Gastroesophageal sphincter (tissue), 4 donors: ENCODE measurements at regions not wholly inside any gene's neighbourhood (a gene's known extent, or its start where the extent isn't known, plus 50 kb on each side); places are given as distances from the start of the nearest gene placed in this dataset.

Source experiments
- ATAC-seq: fragments of 150-250 bp; one replicate; pipeline ENCODE4 v1.9.1; 2016; ENCODE audit warnings: mild to moderate bottlenecking, moderate library complexity
- H3K27ac ChIP-seq, 4 donors: fragments of 200-600 bp; sonication (generic) in 3 of 4; 1 replicate in 3 of 4; 2 replicates in 1 of 4; pipeline ENCODE4 v1.5.1; 2016 to 2019
- H3K27me3 ChIP-seq: fragments of 200-600 bp; sonication (generic); one replicate; pipeline ENCODE4 v1.5.1; 2019
- H3K36me3 ChIP-seq, 2 donors: fragments of 200-600 bp; sonication (generic); one replicate each; pipeline ENCODE4 v1.5.1; 2019; ENCODE audit warnings: control low read depth in 1 of 2
- H3K4me1 ChIP-seq, 3 donors: fragments of 200-600 bp; sonication (generic); 1 replicate in 2 of 3; 2 replicates in 1 of 3; pipeline ENCODE4 v1.5.1; 2016 to 2019; ENCODE audit warnings: control low read depth in 2 of 3
- H3K4me3 ChIP-seq, 2 donors: fragments of 200-600 bp; sonication (generic); one replicate each; pipeline ENCODE4 v1.5.1; 2019; ENCODE audit warnings: mild to moderate bottlenecking in 1 of 2, moderate library complexity in 1 of 2
- H3K9me3 ChIP-seq, 3 donors: fragments of 200-600 bp; sonication (generic); one replicate each; pipeline ENCODE4 v1.5.1; 2017 to 2019; ENCODE audit warnings: control low read depth in 2 of 3
- EP300 ChIP-seq: sonication (generic); formaldehyde crosslinking; IDR thresholded peaks from one replicate; pipeline ENCODE4 v1.6.1; 2017; ENCODE audit warnings: antibody characterized with exemption, mild to moderate bottlenecking
- POLR2A ChIP-seq, 2 donors: fragments of 450-650 bp; IDR thresholded peaks; one replicate each; pipeline ENCODE4 v1.6.1; 2017; ENCODE audit warnings: antibody characterized with exemption in 2 of 2, mild to moderate bottlenecking in 2 of 2, moderate library complexity in 1 of 2
- POLR2AphosphoS5 ChIP-seq: sonication (generic); formaldehyde crosslinking; IDR thresholded peaks from one replicate; pipeline ENCODE4 v1.6.1; 2017; ENCODE audit warnings: antibody characterized with exemption
- WGBS, 2 donors: methylation state at CpG; one replicate each; pipeline ENCODE4 v1.1.5; 2018; ENCODE audit warnings: low coverage in 1 of 2; 5-methylcytosine and 5-hydroxymethylcytosine counted together
- TF ChIP-seq, protein P1 (sequence below), 4 experiments: fragments of 200-600 bp in 2 of 4; fragments of 450-650 bp in 2 of 4; sonication (generic) in 1 of 4; IDR thresholded peaks; one replicate each; pipeline ENCODE4 v1.5.1; 2017 to 2019; ENCODE audit warnings: antibody characterized with exemption in 4 of 4, mild to moderate bottlenecking in 2 of 4, moderate library complexity in 2 of 4

DNA sequence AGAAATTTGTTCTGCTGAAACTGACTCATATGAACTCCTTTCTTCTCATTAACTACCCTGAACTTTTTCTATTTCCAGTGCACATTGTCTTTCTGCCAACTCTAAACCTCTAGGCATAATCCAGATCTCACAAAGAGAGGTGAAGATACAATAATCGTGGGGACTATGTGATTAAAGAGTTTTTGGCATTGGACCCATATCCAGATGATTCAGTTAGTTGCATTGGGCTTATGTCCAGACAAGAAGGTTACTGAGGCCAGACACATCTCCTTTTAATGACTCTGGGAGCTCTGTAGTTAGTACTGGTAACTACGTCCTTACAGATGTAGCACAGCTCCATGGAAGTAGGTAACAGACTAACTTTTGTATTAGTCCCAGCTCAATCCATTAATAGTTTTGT is 273.0 kb downstream of the CASP12 start:
- no peaks in the 10 kb centered on the region for H3K4me1 ChIP-seq
- 0 to 12% methylated on average over 2 of the region's 2 CpGs for WGBS, 2 donors
- no peak for ATAC-seq
- no peaks in the 10 kb centered on the region for H3K9me3 ChIP-seq
- H3K36me3 ChIP-seq: no peaks in the 10 kb centered on the region
- no peak for TF ChIP-seq POLR2AphosphoS5
- TF ChIP-seq, protein P1, sequence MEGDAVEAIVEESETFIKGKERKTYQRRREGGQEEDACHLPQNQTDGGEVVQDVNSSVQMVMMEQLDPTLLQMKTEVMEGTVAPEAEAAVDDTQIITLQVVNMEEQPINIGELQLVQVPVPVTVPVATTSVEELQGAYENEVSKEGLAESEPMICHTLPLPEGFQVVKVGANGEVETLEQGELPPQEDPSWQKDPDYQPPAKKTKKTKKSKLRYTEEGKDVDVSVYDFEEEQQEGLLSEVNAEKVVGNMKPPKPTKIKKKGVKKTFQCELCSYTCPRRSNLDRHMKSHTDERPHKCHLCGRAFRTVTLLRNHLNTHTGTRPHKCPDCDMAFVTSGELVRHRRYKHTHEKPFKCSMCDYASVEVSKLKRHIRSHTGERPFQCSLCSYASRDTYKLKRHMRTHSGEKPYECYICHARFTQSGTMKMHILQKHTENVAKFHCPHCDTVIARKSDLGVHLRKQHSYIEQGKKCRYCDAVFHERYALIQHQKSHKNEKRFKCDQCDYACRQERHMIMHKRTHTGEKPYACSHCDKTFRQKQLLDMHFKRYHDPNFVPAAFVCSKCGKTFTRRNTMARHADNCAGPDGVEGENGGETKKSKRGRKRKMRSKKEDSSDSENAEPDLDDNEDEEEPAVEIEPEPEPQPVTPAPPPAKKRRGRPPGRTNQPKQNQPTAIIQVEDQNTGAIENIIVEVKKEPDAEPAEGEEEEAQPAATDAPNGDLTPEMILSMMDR (IDR thresholded peaks at IDR 0.05): no peak
- no peak for TF ChIP-seq POLR2A (IDR thresholded peaks at IDR 0.05)
- TF ChIP-seq EP300: no peak
- no peak overlapping the region for H3K4me3 ChIP-seq
- H3K27ac ChIP-seq: no peak overlapping the region
- H3K27me3 ChIP-seq: no peaks in the 10 kb centered on the region

DNA sequence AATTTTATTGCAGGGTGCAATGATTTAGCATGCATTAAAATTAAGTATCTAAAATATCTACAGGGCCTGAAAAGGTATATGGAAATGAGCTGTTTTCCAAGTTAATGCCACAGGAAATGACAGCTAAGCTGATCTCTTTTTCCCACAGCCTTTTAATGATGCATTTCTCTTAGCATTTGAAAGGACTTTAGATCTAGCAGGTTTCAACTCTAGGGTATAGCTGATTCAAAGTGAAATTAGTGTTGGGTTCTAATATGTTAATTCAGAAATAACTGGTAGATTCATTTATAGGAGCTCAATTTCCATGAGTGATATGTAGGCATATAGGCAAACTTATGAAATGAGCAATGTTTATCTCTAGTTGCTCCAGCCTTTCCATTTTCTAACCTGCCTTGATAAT is 274.2 kb downstream of the CASP12 start:
- no peak for ATAC-seq

DNA sequence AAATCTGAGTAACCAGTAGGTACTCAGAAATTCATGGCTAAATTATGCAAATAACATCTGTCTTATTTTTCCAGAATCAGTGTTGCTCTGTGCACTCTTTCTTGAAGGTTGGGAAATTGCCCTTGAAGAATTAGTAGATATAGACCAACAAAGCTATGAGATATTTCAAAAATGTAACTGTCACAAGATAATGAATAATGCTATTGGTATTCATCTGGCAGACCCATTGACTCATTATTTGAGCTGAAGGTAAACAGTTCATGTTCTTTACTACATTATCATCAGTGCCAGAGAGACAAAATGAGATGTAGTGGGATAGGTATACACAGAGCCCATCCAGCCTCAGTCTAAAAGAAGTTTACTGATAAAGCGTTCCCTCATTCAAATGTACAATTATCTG is 274.7 kb downstream of the CASP12 start:
- no peaks in the 10 kb centered on the region for H3K9me3 ChIP-seq
- no peak overlapping the region for H3K27ac ChIP-seq
- no peaks in the 10 kb centered on the region for H3K27me3 ChIP-seq
- 70 to 91% methylated on average over 1 of the region's 1 CpG for WGBS, 2 donors
- H3K4me1 ChIP-seq: no peaks in the 10 kb centered on the region
- ATAC-seq: no peak
- no peak for TF ChIP-seq POLR2A (IDR thresholded peaks at IDR 0.05)
- no peak for TF ChIP-seq POLR2AphosphoS5
- TF ChIP-seq, protein P1 (IDR thresholded peaks at IDR 0.05): no peak
- no peak for TF ChIP-seq EP300
- no peaks in the 10 kb centered on the region for H3K36me3 ChIP-seq
- H3K4me3 ChIP-seq: no peak overlapping the region

More for the DNA sequence above, 274.2 kb downstream of the CASP12 start:
- Histone ChIP-seq H3K27me3 (no peaks in the 10 kb centered on the region), H3K4me1 (no peaks in the 10 kb centered on the region), H3K4me3 (no peak overlapping the region), H3K36me3 (no peaks in the 10 kb centered on the region), H3K9me3 (no peaks in the 10 kb centered on the region), H3K27ac (no peak overlapping the region)
- TF ChIP-seq POLR2AphosphoS5 (no peak), EP300 (no peak)

DNA sequence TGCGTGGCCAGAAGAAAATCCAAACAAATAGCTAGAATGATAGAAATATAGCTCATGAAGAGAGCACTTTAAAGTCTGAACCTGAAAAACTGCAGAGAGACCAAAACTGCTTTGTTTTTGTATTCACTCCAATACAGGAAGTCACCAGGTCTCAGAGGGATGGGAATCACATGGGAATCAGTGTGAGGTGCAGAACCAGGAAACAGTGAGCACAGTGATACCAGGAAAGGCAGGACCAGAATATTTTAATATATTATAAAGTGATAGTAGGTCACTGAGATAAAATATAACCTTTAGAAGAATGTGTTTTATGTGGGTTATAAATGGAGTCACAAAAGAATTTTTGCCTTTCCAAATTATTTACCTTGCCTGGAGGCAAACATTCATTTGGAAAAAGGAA is 277.3 kb downstream of the CASP12 start:
- Histone ChIP-seq H3K4me1 (no peaks in the 10 kb centered on the region), H3K9me3 (no peaks in the 10 kb centered on the region), H3K4me3 (no peak overlapping the region), H3K36me3 (no peaks in the 10 kb centered on the region), H3K27me3 (no peaks in the 10 kb centered on the region), H3K27ac (no peak overlapping the region)
- no peak for ATAC-seq
- TF ChIP-seq, protein P1 (IDR thresholded peaks at IDR 0.05): no peak
- TF ChIP-seq POLR2AphosphoS5: no peak
- TF ChIP-seq EP300: no peak
- TF ChIP-seq POLR2A (IDR thresholded peaks at IDR 0.05): no peak
- 50 to 80% methylated on average over 1 of the region's 1 CpG for WGBS, 2 donors

DNA sequence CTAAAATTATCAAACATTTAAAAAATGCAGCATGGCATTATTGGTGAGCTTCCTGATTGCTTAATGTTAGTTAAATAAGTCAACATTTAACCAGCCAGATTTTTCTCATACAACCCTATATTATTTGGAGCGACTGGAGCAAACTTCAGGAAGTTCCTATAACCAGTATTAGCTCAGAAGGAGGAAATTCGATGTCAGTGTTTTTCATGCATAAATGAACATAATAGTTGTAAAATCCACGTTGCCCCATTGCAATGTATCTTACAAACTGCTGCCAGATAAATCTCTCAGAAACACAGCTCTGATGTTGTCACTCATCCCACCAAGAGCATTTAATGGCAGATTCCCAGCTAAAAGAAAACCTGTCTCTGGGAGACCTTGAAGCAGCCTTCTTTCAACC is 278.5 kb downstream of the CASP12 start:
- Histone ChIP-seq H3K27ac (no peak overlapping the region), H3K4me1 (no peaks in the 10 kb centered on the region), H3K36me3 (no peaks in the 10 kb centered on the region), H3K9me3 (no peaks in the 10 kb centered on the region), H3K4me3 (no peak overlapping the region), H3K27me3 (no peaks in the 10 kb centered on the region)
- ATAC-seq: no peak
- TF ChIP-seq POLR2AphosphoS5 (no peak), POLR2A (IDR thresholded peaks at IDR 0.05) (no peak), EP300 (no peak)
- TF ChIP-seq, protein P1 (IDR thresholded peaks at IDR 0.05): no peak
- 75 to 77% methylated on average over 1 to 3 of the region's 3 CpGs for WGBS, 2 donors
